ENCODE measurements at regions not wholly inside any gene's neighbourhood (a gene's known extent, or its start where the extent isn't known, plus 50 kb on each side); places are given as distances from the start of the nearest gene placed in this dataset.
"Not testable (repeated sequence)": the region's sequence is repeated elsewhere in the genome, so short reads cannot be mapped to it uniquely, and the experiment has no call there.

GRCh38 chr16:61421111-61421510, 615.1 kb downstream of the CDH8 start:
- DNase-seq, result no peak

GRCh38 chr16:61419791-61420190, 616.4 kb downstream of the CDH8 start:
- DNase-seq, result no peak

- DNase-seq, result not testable (repeated sequence)
Measured at GRCh38 chr16:61418802-61419201, 617.4 kb downstream of the CDH8 start.

GRCh38 chr16:61415126-61415525, 621.1 kb downstream of the CDH8 start:
- no peak for DNase-seq

GRCh38 chr16:61413021-61413420, 623.2 kb downstream of the CDH8 start:
- no peak for DNase-seq

- DNase-seq, result no peak
Measured at GRCh38 chr16:61412562-61412961, 623.7 kb downstream of the CDH8 start.

GRCh38 chr16:61409604-61410003, 626.6 kb downstream of the CDH8 start:
- no peak for DNase-seq

GRCh38 chr16:61403386-61403785, 632.9 kb downstream of the CDH8 start:
- no peak for DNase-seq

- DNase-seq, result no peak
Measured at GRCh38 chr16:61391896-61392295, 644.3 kb downstream of the CDH8 start.

GRCh38 chr16:61390965-61391637, 645.1 kb downstream of the CDH8 start:
- no peak for DNase-seq

GRCh38 chr16:61385392-61386071, 650.7 kb downstream of the CDH8 start:
- DNase-seq, result no peak

GRCh38 chr16:61382435-61382834, 653.8 kb downstream of the CDH8 start:
- no peak for DNase-seq

GRCh38 chr16:61379311-61379710, 656.9 kb downstream of the CDH8 start:
- DNase-seq, result no peak

GRCh38 chr16:61374071-61374470, 662.2 kb downstream of the CDH8 start:
- no peak for DNase-seq

- DNase-seq, result no peak
Measured at GRCh38 chr16:61371881-61372280, 664.4 kb downstream of the CDH8 start.

GRCh38 chr16:61371388-61371787, 664.9 kb downstream of the CDH8 start:
- no peak for DNase-seq

- DNase-seq, result no peak
Measured at GRCh38 chr16:61370564-61370963, 665.7 kb downstream of the CDH8 start.

- no peak for DNase-seq
Measured at GRCh38 chr16:61366006-61366405, 670.2 kb downstream of the CDH8 start.

- no peak for DNase-seq
Measured at GRCh38 chr16:61364990-61365389, 671.2 kb downstream of the CDH8 start.

- DNase-seq, result no peak
Measured at GRCh38 chr16:61362585-61362984, 673.7 kb downstream of the CDH8 start.

- no peak for DNase-seq
Measured at GRCh38 chr16:61344791-61345190, 691.4 kb downstream of the CDH8 start.

GRCh38 chr16:61332461-61332860, 703.8 kb downstream of the CDH8 start:
- DNase-seq, result no peak

GRCh38 chr16:61324044-61324443, 712.2 kb downstream of the CDH8 start:
- DNase-seq, result no peak

- no peak for DNase-seq
Measured at GRCh38 chr16:61323456-61323855, 712.8 kb downstream of the CDH8 start.

GRCh38 chr16:61320791-61321190, 715.4 kb downstream of the CDH8 start:
- DNase-seq, result no peak
